Kidney glomerular epithelial cell (primary cell): ENCODE measurements at regions not wholly inside any gene's neighbourhood (a gene's known extent, or its start where the extent isn't known, plus 50 kb on each side); places are given as distances from the start of the nearest gene placed in this dataset.

ENCODE experiments used
- DNase-seq: peaks from one replicate; lab custom pipeline; 2025; lab: John Stamatoyannopoulos, UW

DNA sequence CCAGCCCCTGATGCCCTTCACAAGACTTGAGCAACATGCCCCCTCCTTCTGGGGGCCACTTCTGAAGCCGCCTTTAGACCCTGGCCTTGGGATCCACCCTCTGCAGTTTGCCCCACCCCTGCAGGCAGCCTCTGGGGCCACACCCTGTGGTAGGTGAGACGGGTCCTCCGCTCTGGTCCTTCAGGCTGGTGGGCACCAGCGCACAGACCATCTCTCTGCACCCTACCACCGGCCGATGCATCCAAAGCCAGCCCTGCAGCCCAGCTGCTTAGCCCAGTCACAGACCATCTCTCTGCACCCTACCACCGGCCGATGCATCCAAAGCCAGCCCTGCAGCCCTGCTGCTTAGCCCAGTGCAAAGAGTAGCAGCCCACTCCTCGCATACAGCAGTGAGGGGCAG, 159.3 kb upstream of the ECI2 start:
- DNase-seq, result no peak

DNA sequence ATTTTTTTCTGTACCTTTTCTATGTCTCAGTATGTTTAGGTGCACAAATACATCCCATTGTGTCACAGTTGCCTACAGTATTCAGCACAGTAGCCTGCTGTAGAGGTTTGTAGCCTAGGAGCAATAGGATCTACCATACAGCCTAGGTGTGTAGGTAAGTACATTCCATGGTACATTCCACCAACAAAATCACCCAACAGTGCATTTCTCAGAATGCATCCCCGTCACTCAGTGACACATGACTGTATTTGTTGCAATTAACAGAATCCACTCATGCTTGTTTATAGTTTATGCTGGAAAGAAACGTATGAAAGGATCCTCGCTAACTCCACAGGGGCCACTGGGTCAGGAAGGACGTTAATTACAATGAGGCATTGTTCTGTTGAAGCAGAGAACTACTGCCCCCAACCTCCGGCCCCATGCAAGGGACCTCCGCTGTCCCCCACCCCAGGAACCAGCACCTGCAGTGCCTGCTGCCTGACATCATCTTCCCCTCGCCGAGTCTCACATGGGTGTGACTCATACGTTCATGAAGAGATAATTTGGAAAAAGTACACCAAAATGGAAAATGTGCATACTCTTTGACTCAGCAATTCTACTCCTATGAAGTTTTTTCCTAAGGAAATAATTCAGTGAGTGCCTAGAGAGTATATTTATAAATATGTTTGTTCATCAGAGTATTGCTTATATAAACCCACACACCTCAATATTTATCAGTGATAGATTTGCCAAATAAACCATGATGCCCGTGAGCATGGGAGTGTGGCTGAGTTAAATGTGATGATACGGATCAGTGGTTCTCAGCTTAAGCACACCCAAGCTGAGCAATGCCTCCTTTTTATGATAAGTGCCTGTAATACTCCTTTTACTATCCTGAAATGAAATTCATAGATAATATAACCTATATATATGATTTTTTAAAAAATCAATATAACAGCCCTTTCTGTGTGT, 156.4 kb upstream of the ECI2 start:
- DNase-seq, result no peak

DNA sequence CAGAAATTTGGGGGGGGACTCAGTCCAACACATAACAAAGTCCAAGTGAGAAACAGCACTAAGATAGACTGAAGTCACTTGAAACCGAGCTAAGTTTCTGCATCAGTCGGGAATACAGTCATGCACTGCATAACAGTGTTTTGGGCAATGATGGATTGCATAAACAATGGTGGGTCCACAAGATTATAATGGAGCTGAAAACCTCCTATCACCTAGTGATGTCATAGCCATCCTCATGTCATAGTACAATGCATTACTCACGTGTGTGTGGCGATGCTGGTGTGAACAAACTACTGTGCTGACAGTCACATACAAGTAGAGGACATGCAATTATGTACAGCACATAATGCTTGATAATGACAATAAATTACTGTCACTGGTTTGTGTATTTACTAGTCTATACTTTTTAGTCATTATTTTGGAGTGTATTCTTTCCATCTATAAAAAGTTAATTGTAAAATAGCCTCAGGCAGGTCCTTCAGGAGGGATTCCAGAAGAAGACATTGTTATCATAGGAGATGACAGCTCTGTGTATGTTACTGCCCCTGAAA, 154.5 kb upstream of the ECI2 start:
- no peak for DNase-seq

DNA sequence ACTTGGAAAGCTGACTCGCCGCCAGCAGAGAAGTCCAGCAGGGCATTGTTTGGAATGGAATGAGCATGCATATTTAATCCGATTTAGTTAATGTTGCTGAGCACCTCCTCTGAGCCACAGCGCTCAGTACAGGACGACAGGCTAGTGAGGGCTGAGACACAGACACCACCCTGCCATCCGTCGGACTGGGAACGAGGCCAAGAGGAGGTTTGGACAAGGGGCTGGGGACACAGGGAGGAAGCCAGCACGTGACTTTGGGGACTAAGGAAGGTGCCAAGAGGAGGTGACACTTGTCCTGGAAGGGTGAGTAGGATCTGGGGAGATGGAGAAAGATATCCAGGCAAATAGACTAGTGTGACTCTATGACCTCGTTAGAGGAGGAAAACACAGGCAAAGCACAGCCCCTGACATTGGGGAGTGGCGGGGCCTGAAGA, 152.5 kb upstream of the ECI2 start:
- DNase-seq, result no peak

DNA sequence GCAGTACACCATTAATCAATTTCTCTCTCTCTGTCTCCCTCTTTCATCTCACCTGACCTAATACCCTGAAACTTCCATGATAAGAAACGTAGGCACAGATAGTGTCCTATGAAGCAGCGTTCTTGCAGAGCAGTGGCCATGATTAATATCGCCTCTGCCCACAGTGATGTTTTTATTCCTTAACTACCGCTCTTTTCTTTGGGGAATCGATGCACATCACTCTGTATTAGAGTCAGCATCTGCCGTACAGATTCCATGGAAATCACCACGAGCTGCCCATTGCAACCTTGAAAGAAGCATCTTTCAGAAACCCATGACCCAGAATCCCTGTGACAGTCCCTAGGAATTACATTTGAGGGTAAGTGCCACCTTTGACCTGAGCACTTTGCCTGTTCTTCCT, 152.0 kb upstream of the ECI2 start:
- DNase-seq, result no peak

DNA sequence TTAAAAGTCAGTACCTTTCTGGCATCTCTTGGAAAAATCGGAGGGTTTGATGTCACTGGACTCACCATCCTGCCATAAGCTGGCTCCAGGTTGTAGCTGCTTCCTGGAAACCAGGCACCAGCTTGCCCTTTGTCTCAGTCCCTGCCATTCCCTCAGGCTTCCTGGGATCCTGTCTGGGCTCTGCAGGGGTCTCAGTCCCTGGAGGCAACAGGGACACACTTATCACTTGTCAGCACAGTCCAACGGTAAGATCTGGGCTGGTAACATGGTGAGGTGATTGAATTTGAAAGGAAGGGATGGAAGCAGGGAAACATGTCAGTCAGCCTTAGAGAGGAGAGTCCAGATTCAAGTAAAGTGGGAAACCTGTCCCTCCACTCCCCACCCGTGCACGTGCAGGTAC, 147.6 kb upstream of the ECI2 start:
- no peak for DNase-seq

DNA sequence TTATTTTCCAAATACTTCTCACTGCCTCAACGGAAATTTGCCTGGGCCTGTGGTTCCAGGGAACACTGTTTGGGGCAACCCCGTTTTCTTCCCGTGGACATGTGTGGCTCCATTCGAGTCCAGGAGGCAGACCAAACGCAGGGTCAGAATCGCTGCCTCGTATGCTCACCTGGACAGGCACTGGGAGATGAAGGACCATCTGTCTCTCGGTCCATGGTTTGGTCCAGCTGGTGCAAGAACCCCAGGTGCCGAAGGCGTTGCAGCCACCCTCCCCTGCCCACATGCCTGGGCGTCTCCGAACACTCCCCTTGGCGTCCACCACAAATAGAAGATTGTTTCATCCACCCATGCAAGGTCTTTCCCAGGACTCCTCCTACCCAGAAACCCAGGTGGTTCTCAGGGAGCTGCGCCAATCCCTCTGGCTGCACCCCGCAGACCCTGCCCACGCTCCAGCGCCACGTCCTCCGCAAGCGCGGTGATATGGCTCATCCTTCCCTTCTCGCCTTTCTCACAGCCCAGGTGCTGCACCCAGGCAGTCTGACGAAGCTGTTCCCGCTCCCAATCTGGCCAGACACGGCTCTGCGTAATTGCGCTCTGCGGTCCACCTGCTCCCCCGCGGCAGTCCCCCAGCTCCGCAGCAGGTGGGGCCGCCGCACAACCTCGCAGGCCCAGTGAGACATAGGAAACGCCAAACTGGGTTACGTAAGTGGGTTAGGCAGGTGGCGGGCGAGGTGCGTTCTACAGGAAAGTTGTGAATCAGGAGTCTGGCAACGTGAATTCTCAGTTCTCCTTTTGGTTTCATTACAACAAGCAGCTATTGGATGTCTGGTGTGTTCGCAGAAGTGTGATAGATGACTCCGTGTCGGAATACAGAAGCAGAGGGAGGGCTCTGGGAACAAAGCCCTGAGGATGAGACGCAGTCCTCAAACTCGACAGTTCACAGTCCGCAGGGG, 146.2 kb upstream of the ECI2 start:
- DNase-seq, result peak; percentile 65

DNA sequence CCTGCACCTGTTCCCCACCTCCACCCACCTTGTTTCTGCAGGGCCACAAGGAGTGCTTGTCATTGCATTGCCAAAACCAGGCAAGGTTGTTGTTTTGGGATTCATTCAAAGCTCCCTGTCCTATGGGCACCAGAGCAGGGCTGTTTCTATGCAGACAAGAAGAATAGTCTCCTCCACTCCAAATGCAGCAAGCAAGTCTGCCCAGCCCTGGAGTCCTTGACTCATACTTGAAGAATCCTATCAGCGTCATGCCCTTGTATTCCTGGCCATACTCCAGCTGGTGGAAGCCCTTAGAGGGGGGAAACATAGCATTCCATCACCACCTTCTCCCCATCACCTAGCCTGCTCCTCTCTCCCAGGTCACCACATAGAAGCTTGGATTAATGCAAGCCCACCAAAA, 145.3 kb upstream of the ECI2 start:
- DNase-seq, result peak; percentile 94

DNA sequence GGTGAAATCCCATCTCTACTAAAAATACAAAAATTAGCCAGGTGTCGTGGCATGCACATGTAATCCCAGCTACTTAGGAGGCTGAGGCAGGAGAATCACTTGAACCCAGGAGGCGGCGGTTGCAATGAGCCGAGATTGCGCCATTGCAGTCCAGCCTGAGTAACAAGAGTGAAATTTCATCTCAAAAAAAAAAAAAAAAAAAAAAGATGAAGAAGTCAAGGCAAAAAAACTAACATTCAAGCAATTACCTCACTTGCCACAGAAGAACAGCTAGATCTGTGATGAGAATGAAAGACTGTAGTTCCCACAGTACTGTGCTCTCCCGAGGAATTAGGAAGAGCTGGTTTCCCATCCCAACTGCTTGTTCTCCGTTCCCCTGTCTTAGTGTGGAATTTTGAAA, 144.7 kb upstream of the ECI2 start:
- no peak for DNase-seq

DNA sequence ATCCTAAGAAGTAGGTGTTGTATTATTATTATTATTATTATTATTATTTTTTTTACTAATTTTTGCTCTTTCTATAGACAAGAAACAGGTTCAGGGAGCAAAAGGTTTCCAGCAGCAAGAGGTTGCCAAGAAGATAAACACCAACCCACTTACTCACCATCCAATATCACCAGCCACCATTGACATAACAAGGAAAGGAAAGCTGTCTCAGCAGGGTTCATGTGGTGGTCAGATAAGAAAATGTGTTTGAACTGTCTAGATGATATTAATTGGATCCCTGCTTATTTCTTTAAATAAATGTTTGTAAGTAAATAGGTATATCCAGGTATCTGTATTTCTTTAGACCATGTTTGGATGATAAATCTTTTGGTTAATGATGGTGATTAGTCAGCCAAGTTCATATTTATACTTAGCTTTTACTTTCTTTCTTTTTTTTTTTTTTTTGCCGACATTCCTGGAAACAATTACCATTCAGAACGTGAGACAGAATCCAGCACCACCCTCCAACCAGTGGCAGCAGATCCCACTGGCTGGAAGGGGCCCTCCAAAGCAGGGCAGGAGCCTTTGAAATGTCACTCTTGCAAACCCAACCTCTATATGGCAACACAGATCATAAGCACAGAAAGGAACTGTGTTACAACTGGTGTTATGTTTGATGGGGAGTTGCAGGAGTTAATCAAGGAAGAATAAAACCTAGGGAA, 139.2 kb upstream of the ECI2 start:
- no peak for DNase-seq

DNA sequence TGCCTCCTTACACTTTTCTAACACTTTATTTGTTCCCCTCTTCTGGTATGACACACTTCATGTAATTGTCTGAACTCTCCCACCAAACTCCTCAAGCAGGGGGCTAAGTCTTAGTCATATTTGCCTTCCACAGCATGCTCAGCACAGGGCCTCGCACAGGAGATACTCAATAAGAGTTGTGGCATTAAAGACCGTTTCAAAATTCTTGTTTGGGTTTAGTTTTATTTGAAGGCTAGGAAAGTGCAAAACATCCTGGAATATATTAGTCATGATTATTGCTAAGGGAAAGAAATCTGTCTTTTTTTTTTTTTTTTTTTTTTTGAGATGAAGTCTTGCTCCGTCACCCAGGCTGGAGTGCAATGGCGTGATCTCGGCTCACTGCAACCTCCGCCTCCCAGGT, 137.6 kb upstream of the ECI2 start:
- DNase-seq, result no peak

DNA sequence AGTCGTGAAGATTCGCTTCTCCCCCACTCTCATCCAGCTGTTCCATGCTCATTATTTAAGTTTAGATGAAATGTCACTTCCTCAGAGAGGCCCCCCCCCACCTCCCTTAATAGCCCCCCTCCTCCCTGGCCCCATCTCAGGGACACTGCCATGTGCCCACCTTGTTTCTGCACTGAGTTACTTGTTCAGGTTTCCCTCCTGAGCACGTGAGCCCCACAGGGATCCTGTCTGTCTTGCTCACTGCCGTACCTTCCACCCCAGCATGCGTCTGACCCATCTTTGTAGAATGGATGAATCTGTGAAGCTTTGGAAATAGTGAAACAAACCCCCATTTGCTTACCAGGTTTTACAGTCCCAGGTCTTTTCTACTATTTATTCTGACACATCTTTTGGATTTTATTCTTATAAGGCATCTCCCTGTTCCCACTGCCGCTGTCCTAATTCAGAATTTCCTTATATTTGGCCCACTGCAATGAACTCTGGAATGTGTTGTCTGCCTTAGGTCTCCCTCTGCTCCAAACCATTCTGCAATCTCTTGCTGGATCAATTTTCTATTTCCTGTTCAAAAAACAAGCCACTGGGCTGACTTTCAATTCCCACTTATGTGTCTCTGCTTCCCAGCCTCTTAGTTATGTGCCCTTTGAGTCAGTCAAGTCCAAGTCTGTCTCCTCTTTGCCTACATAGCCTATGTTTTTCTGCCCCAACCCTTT, 136.5 kb upstream of the ECI2 start:
- DNase-seq, result no peak

DNA sequence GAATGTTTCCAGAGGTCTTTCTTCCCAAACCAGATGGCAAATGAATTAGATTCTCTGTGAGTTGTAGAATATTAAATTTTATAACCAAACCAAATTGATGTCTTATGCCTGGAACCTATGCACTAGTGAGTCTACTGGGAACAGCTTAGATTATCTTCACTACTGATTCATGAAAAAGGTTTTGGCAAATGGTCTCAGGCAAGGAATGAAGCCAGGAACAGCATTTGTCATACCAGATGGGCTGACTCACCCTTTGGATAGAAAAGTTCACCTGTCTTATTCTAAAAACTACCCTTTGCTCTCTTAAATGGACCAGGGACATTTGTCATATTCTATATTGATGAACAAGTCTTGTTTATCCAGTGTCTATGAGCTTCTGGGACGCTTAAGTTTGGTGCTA, 135.4 kb upstream of the ECI2 start:
- no peak for DNase-seq

DNA sequence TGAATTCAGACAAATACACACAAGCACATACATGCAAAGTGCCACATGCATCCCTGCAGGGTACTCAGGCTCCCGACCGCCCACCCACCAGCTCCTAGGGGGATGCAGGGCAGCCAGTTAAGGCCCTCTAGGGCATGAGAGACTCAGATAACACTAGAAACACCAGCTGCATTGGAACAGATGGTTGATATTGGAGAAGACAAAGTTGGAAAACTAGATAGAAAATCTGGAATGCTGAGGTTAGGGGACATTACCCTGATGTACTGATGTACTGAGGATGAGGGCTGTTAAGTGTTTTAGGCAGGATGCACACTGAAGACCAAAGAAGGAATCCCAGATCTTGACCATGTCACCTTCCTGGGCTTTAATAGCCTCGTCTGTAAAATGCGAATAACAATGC, 134.6 kb upstream of the ECI2 start:
- DNase-seq, result no peak

DNA sequence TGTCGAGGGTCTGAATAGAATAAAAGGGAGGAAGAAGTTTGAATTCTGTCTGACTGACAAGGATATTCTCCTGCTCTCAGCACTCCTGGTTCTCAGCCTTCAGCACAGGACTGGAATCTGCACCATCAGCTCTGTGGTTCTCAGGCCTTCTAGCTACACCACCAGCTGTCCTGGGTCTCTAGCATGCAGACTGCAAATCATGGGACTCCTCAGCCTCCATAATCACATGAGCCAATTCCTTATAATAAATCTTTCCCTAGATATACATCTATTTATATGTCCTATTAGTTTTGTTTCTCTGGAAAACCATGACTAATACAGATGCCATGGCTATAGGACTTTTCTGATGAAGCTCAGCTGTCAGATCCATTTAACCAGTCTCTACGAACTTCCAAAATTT, 132.8 kb upstream of the ECI2 start:
- DNase-seq, result no peak

DNA sequence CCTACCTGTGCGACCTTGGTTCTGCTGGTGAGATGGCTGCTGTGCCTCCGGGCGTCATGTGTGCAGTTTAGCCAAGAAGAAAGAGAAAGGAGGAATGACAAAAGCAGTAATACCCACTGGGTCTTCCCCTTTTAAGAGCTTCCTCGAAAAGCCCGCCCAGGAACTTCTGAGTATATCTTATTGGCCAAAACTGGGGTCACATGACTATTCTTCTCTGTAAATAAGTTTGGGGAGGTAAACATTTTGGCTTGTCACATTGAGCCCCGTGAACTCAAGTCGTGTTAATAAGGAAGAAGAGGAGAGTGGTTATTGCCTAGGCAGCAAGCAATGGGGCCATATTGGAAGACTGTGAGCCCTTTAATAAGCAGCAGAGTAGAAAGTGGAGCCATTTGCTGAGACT, 130.4 kb upstream of the ECI2 start:
- no peak for DNase-seq

DNA sequence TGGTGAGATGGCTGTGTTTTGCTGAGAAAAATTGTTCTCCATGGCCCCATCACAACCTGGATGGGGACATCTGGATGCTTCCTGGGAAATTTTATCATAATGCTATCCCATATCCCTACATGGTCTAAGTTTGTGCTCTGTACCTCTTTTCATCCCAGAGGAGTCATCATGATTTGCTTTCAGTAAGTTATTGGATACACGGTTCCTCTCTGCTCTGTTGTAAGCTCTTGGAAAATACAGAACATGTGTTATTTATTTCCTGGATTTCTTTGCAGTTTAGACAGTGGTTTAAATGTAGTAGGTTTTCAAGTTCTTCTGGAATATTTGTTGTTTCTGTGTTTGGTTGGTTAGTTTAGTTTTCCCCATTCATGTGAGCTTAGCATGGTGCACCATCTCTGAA, 129.2 kb upstream of the ECI2 start:
- no peak for DNase-seq

DNA sequence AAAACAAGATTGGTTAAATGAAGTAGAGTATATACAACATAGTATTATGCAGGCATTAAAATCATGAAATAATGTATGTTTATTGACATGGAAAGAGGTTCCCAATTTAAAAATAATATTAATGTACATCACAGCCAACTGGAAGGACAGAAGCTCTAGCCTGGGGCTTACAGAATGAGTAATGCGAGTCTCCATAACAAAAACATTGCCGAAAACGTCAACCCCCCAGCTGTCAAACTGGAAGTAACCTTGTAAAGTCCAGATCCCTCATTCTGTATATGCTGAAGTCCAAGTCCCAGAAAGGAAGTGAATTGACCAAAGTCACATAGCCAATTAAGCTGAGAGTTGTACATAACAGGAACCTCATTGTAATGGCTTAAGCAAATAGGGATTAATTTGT, 128.7 kb upstream of the ECI2 start:
- DNase-seq, result no peak

DNA sequence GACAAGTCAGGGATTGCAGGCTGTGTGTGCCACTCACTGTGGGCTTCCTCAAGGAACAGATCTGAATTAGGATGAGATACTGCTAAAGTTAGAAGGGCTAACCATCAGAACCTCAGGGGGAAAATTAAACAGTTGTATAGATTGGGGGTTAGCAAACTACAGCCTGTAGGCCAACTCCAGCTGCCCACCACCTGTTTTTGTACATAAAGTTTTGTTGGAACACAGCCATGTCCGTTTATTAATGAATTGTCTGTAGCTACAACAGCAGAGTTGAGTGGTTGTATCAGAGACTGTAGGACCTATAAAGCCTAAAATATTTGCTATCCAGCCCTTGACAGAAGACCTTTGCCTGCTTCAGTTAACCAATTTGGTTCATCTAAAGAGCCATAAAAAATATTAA, 127.2 kb upstream of the ECI2 start:
- DNase-seq, result no peak

DNA sequence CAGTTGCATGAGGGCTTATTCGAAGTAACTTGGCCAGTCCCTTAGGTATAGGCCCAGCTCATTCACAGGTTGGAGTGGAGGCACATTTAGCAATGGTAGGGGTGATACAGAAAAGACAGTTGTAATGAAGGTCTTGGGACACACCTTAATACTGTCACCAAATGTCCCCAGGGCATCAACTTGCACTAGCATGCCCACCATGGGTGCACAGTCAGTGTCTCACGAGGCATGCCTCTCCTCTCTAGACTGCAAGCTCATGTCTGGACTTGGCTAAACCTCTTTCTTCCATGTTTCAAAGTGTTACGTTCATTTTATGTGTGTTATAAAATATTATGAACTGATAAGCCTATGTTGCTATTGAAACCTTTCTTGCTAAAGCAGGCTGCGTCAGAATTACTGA, 124.0 kb upstream of the ECI2 start:
- no peak for DNase-seq

DNA sequence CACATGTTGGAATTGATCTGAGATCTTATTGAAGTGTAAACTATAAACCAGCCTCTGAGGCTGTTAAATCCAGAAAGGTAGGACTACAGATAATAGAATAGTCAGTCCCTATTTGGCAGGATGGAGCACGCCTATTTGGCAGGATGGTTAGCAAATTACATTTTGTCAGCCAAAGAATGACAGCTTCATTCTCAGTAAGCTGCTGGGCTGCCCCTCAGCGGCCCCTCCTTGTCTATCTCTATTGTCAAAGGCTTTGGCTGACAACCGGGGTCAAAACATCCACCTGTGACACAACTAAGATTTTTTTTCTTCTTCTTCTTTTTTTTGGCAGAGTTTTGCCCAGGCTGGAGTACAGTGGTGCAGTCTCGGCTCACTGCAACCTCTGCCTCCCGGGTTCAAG, 123.4 kb upstream of the ECI2 start:
- DNase-seq, result no peak
